ENCODE measurements at regions not wholly inside any gene's neighbourhood (a gene's known extent, or its start where the extent isn't known, plus 50 kb on each side); places are given as distances from the start of the nearest gene placed in this dataset.

DNA sequence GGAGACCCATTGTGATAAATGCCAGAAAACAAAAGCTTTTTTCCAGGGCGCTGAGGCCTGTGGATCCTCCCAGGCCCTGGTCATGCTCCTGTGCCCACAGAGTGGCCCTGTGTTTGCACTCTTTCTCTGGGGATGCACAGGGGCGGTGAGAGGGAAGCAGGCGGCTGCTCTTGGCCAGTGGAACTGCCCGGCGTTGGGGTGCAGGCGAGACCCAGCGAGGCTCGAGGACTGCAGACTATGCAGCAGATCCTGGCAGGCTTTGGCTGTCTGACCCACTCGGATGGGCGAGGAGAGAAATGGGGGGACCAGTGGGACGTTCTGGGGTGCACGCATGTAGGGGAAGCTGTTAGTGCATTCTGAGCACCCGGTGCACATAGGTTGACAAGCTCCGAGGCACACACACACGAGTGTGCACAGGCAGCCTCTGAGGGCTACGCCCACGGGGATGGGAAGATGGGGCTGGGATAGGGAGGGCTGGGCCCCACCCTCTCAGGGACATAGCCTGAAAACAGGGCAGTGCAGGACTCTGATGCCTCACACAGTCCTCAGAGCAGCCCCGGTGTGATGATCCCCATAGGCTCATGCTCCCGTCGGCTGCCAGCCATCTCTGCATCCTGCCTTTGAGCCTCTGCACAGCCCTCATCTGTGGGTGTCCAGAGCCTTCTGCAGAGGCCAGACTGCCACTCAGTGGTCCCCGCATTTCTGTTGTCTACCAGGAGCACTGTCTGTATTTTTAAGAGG is 1233.5 kb downstream of the BRD1 start (continued):
- TF ChIP-seq, protein P1, sequence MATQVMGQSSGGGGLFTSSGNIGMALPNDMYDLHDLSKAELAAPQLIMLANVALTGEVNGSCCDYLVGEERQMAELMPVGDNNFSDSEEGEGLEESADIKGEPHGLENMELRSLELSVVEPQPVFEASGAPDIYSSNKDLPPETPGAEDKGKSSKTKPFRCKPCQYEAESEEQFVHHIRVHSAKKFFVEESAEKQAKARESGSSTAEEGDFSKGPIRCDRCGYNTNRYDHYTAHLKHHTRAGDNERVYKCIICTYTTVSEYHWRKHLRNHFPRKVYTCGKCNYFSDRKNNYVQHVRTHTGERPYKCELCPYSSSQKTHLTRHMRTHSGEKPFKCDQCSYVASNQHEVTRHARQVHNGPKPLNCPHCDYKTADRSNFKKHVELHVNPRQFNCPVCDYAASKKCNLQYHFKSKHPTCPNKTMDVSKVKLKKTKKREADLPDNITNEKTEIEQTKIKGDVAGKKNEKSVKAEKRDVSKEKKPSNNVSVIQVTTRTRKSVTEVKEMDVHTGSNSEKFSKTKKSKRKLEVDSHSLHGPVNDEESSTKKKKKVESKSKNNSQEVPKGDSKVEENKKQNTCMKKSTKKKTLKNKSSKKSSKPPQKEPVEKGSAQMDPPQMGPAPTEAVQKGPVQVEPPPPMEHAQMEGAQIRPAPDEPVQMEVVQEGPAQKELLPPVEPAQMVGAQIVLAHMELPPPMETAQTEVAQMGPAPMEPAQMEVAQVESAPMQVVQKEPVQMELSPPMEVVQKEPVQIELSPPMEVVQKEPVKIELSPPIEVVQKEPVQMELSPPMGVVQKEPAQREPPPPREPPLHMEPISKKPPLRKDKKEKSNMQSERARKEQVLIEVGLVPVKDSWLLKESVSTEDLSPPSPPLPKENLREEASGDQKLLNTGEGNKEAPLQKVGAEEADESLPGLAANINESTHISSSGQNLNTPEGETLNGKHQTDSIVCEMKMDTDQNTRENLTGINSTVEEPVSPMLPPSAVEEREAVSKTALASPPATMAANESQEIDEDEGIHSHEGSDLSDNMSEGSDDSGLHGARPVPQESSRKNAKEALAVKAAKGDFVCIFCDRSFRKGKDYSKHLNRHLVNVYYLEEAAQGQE (IDR thresholded peaks at IDR 0.05; ENCODE audit: low read depth): no peak
- no peak for TF ChIP-seq EZH2phosphoT487 (IDR thresholded peaks at IDR 0.05; ENCODE audit: borderline replicate concordance)
- TF ChIP-seq JUND (IDR thresholded peaks at IDR 0.05): no peak
- TF ChIP-seq SIN3A (IDR thresholded peaks at IDR 0.05; ENCODE audit: low read depth): no peak

DNA sequence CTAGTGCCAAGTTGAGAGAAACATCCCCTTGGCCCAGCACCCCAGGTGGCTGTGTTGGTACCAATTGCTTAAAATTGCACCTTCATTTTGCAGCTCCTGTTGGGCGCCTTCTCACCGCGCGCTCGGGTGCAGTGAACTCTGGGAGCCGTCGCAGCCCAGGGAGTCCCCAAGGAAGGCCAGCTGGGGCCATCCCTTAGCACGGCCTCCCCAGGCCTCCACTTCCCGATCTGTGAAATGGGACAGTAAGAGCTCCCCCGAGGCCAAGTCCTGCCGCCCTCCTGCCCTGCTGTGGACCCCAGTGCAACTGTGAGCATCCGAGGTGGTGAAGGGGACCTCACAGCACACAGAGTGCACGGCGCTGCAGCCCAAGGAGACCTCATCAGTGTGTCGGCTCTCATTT is 1234.1 kb downstream of the BRD1 start:
- RAD21 ChIA-PET (ENCODE audit: low non-redundant PET in 1 of 2, low total read pairs in 2 of 2, uncharacterized antibody in 2 of 2, unreplicated experiment in 2 of 2): no interaction called here
- Histone ChIP-seq H4K20me1 (ENCODE audit: insufficient read depth) (no peaks in the 10 kb centered on the region), H3K4me1 (ENCODE audit: control insufficient read depth in 1 of 2, insufficient read depth in 2 of 2, low read length in 2 of 2) (no peaks in the 10 kb centered on the region), H3K36me3 (ENCODE audit: control insufficient read depth in 1 of 2, insufficient read depth in 2 of 2, low read length in 2 of 2) (no peaks in the 10 kb centered on the region), H3K9ac (ENCODE audit: low read length) (no peak overlapping the region), H3K9me2 (ENCODE audit: insufficient read depth) (no peaks in the 10 kb centered on the region), H3K4me3 (replicated peaks in 1 of 2; ENCODE audit: low read depth in 1 of 2, low read length in 2 of 2) (no peak overlapping the region), H3K27me3 (ENCODE audit: insufficient read depth, low read length) (no peaks in the 10 kb centered on the region), H3K27ac (ENCODE audit: low read depth, low read length) (no peak overlapping the region), H2AFZ (ENCODE audit: low read depth, low read length, poor library complexity, severe bottlenecking) (no peak overlapping the region), H3K9me3 (ENCODE audit: control insufficient read depth in 1 of 2, insufficient read depth in 1 of 2, low read depth in 1 of 2, low read length in 2 of 2) (no peaks in the 10 kb centered on the region; a peak in 1 of 4 replicates), H3K79me2 (ENCODE audit: insufficient read depth, low read length) (no peaks in the 10 kb centered on the region), H3K4me2 (ENCODE audit: low read length) (no peak overlapping the region)
- no peak for DNase-seq (ENCODE audit: low read depth, low spot score)
- POLR2A ChIA-PET: no interaction called here
- CTCF ChIA-PET: no interaction called here
- ATAC-seq: no peak
- TF ChIP-seq POLR2A (IDR thresholded peaks at IDR 0.05; ENCODE audit: borderline replicate concordance, extremely low read depth, insufficient read depth, insufficient read length) (no peak), SRF (IDR thresholded peaks at IDR 0.05; ENCODE audit: low read depth) (no peak), SIN3A (IDR thresholded peaks at IDR 0.05; ENCODE audit: low read depth) (no peak), RAD21 (IDR thresholded peaks at IDR 0.05; ENCODE audit: low read depth) (no peak)
- TF ChIP-seq, protein P2, sequence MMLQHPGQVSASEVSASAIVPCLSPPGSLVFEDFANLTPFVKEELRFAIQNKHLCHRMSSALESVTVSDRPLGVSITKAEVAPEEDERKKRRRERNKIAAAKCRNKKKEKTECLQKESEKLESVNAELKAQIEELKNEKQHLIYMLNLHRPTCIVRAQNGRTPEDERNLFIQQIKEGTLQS (IDR thresholded peaks at IDR 0.05): no peak
- intact Hi-C loops (cut with micrococcal nuclease): no loop called here
- no TSS peak for BruUV-seq (replicated peaks)
